ENCODE measurements at regions not wholly inside any gene's neighbourhood (a gene's known extent, or its start where the extent isn't known, plus 50 kb on each side); places are given as distances from the start of the nearest gene placed in this dataset.

DNA sequence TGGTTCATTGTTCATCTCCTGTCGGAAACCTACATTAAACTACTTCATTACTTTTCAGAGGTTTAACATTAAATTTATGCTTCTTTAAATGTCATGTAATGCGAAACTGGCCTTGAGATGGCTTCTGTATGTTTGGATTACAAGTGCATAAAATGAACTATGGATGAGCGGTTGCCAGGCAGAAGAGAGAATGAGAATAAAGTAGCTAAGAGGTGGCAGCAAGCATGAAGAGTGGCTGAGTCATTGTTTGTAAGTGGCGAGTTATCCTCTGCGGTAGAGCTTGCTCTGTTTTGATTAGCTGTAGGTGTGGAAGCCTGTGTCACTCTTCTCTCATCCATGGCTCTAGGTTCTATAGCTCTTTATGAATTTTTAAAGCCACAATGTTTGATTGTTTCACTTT is 1139.6 kb upstream of the PCDH9 start:
- no peak for DNase-seq (ENCODE audit: low spot score)
- Histone ChIP-seq H3K9me3 (no peaks in the 10 kb centered on the region), H3K27ac (no peak overlapping the region), H3K36me3 (no peaks in the 10 kb centered on the region), H3K4me1 (ENCODE audit: control insufficient read depth in 1 of 2, low read depth in 2 of 2) (no peaks in the 10 kb centered on the region), H3K4me3 (no peak overlapping the region), H3K27me3 (replicated peaks; ENCODE audit: insufficient read depth) (no peaks in the 10 kb centered on the region)
- ATAC-seq (ENCODE audit: insufficient number of reproducible peaks, low FRiP score, low read depth): no peak
- TF ChIP-seq, protein P1, sequence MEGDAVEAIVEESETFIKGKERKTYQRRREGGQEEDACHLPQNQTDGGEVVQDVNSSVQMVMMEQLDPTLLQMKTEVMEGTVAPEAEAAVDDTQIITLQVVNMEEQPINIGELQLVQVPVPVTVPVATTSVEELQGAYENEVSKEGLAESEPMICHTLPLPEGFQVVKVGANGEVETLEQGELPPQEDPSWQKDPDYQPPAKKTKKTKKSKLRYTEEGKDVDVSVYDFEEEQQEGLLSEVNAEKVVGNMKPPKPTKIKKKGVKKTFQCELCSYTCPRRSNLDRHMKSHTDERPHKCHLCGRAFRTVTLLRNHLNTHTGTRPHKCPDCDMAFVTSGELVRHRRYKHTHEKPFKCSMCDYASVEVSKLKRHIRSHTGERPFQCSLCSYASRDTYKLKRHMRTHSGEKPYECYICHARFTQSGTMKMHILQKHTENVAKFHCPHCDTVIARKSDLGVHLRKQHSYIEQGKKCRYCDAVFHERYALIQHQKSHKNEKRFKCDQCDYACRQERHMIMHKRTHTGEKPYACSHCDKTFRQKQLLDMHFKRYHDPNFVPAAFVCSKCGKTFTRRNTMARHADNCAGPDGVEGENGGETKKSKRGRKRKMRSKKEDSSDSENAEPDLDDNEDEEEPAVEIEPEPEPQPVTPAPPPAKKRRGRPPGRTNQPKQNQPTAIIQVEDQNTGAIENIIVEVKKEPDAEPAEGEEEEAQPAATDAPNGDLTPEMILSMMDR (IDR thresholded peaks at IDR 0.05): no peak

DNA sequence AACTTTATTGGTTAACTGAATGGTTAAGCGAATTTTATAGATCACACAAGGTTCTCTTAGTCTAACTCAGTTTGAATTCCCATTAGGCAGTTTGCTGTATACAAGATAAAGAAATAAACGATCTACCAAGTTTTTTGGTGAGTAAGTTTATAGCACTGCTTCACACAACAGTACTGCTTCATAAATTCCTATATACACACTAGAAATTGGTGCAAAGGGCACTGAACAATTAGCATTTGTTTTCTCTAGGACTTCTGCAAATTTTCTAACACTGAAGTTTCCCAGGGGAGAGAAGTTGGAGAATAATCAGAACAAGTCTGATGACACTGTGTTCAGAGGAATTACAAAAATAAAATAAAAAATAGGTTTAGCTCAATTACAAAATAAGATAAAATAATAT is 1138.8 kb upstream of the PCDH9 start:
- H3K4me1 ChIP-seq (ENCODE audit: control insufficient read depth in 1 of 2, low read depth in 2 of 2): no peaks in the 10 kb centered on the region
- H3K27ac ChIP-seq: no peak overlapping the region
- no peaks in the 10 kb centered on the region for H3K9me3 ChIP-seq
- TF ChIP-seq, protein P1 (IDR thresholded peaks at IDR 0.05): no peak
- no peak overlapping the region for H3K4me3 ChIP-seq
- DNase-seq (ENCODE audit: low spot score) (no peak), ATAC-seq (ENCODE audit: insufficient number of reproducible peaks, low FRiP score, low read depth) (no peak)
- H3K27me3 ChIP-seq (replicated peaks; ENCODE audit: insufficient read depth): no peaks in the 10 kb centered on the region
- no peaks in the 10 kb centered on the region for H3K36me3 ChIP-seq

DNA sequence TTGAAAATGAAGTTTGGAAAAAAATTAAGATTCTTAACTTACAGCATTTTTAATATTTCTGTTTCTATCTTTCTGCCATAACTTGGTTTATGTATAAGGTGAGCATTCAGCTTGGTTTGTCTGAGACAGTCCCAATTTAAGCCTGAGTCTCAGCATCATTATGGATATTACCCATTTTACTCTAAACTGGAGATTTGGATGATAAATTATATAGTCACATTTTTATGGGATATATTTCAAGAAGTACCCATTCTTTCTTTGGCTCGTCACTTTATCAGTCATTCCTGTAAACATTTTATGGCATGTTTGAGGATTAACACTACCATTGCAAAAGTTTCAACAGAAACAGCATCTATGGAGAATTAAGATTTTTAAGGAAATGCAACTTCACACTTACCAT is 1129.0 kb upstream of the PCDH9 start:
- no peak for DNase-seq (ENCODE audit: low spot score)
- Histone ChIP-seq H3K9me3 (no peaks in the 10 kb centered on the region), H3K4me1 (ENCODE audit: control insufficient read depth in 1 of 2, low read depth in 2 of 2) (no peaks in the 10 kb centered on the region), H3K27ac (no peak overlapping the region), H3K27me3 (replicated peaks; ENCODE audit: insufficient read depth) (no peaks in the 10 kb centered on the region), H3K4me3 (no peak overlapping the region), H3K36me3 (no peaks in the 10 kb centered on the region)
- TF ChIP-seq, protein P1 (IDR thresholded peaks at IDR 0.05): no peak
- ATAC-seq (ENCODE audit: insufficient number of reproducible peaks, low FRiP score, low read depth): no peak

DNA sequence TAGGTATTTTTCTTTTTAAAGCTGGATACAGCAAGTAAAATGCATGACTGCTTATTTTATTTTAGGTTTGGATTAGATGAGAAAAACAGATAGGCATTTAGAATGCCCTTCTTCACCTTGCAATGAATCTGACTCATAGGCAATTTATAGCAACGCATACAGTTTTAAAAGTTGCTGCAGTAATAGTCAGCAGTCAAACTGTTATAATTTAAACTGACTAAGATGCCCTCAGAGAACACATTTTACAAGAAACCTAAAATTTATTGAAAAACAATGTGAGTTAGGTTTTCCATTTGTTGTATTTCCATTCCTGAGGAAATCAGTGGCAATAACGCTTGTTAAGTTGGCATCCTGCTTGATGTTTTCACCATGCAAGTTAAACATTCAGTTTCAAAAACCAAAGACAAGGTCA is 1128.2 kb upstream of the PCDH9 start:
- no peaks in the 10 kb centered on the region for H3K27me3 ChIP-seq (replicated peaks; ENCODE audit: insufficient read depth)
- H3K4me1 ChIP-seq (ENCODE audit: control insufficient read depth in 1 of 2, low read depth in 2 of 2): no peaks in the 10 kb centered on the region
- DNase-seq (ENCODE audit: low spot score): no peak
- no peak for ATAC-seq (ENCODE audit: insufficient number of reproducible peaks, low FRiP score, low read depth)
- H3K9me3 ChIP-seq: no peaks in the 10 kb centered on the region
- no peak overlapping the region for H3K27ac ChIP-seq
- TF ChIP-seq, protein P1 (IDR thresholded peaks at IDR 0.05): no peak
- H3K4me3 ChIP-seq: no peak overlapping the region
- H3K36me3 ChIP-seq: no peaks in the 10 kb centered on the region

DNA sequence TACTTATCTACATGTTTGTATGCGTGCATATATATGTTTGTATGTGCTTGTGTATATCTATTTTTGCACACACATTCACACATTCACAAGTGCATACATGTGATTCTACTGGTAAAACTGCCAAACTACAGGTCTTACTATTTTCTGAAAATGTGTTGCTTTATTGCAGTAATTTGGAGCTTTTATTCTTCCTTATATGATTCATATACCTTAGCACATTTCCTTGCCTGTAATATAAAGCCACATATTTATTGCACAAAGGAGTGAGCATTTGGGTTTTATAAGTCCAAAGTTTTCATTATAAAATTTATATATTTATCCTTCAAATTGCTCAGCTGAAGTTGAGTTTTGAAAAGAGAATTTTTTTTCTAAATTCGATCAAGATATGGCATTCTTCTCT is 1120.4 kb upstream of the PCDH9 start:
- Histone ChIP-seq H3K9me3 (no peaks in the 10 kb centered on the region), H3K4me1 (ENCODE audit: control insufficient read depth in 1 of 2, low read depth in 2 of 2) (no peaks in the 10 kb centered on the region), H3K27me3 (replicated peaks; ENCODE audit: insufficient read depth) (no peaks in the 10 kb centered on the region), H3K36me3 (no peaks in the 10 kb centered on the region), H3K4me3 (no peak overlapping the region), H3K27ac (no peak overlapping the region)
- ATAC-seq (ENCODE audit: insufficient number of reproducible peaks, low FRiP score, low read depth) (no peak), DNase-seq (ENCODE audit: low spot score) (no peak)
- TF ChIP-seq, protein P1 (IDR thresholded peaks at IDR 0.05): no peak
